ENCODE measurements at regions not wholly inside any gene's neighbourhood (a gene's known extent, or its start where the extent isn't known, plus 50 kb on each side); places are given as distances from the start of the nearest gene placed in this dataset.
A peak's percentile ranks its signal among the peaks of the same experiment; 100 is the strongest.

DNA sequence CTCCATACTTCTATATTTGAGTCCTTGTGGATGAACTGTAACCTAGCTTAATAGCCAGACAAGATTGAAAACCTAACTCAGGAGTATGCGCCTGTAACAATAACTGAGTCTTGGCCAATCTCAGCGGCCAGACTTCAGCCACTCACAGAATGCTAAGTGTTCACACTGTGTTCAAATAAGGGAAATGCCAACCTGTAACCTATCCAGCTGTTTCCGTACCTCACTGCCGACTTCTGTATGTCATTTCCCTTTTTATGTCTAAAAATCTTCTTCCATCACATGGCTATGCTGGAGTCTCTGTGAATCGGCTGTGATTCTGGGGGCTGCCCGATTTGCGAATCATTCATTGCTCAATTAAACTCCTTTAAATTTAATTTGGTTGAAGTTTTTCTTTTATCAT lies 169.2 kb downstream of the NFKBIZ start:
- H3K27ac Mint-ChIP-seq = no peak overlapping the region
- H3K4me3 Mint-ChIP-seq = no peak overlapping the region
- peaks cover 9 to 14% of the 10 kb centered on the region in 2 donors for H3K27me3 Mint-ChIP-seq
- no peaks in the 10 kb centered on the region for H3K36me3 Mint-ChIP-seq (ENCODE audit: insufficient read depth)
- ATAC-seq (replicated peaks) (peak; percentile 36), DNase-seq (no peak)
- H3K9me3 Mint-ChIP-seq = no peaks in the 10 kb centered on the region
- H3K4me1 Mint-ChIP-seq (ENCODE audit: low read depth in 2 of 2) = no peaks in the 10 kb centered on the region

DNA sequence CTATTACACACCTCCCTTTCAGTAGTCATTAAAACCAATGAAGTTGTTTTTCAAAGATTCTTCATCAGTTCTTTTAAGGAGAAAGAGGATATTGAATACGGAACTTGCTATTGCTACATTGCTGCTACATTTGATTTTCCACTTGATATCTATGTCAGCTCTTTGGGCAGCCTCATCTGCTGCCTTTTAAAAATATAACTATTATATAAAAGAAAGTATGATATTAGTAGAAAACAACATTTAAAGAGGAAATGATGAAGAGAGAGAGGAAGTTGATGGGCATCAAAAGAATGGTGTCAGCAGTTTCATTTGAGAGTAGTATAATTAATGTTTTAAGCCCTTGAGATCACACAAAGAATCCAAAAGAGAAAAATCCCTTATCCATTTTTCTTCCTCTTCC lies 171.4 kb downstream of the NFKBIZ start:
- Mint-ChIP-seq H3K9me3 (no peaks in the 10 kb centered on the region), H3K4me3 (no peak overlapping the region), H3K36me3 (ENCODE audit: insufficient read depth) (peaks cover 2% of the 10 kb centered on the region), H3K27me3 (peaks cover 9 to 14% of the 10 kb centered on the region in 2 donors), H3K27ac (no peak overlapping the region), H3K4me1 (ENCODE audit: low read depth in 2 of 2) (no peaks in the 10 kb centered on the region)
- no peak for ATAC-seq (replicated peaks)
- no peak for DNase-seq

DNA sequence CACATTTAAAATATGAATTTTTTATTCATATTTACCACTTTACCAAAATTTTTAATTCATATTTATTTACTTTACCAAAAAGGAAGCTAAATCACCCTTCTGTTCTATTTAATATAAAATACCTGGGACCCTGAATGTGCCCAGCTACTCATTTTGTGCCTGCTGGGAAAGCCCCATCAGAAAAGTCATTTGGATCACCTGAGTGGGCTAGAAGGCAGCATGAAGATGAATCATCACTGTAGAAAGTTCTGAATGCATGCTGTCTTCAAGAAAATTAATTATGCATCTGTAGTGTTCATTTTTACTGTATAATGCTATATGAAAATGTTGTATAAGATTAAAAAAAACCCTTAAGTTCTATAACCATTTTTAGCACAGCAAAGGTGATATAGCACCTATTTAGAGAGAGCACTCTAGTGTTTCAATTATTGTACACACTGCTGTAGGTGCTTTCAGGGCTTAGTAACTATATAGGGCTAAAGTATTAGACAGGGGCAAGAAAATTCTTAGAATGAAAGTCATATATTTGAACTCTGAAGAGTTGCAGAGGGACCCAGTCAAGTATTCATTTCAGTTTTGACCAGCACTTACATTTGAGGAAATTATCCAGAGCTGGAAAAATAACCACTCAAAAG lies 175.1 kb downstream of the NFKBIZ start:
- Mint-ChIP-seq H3K27ac (no peak overlapping the region), H3K4me3 (no peak overlapping the region), H3K9me3 (no peaks in the 10 kb centered on the region), H3K4me1 (ENCODE audit: low read depth in 2 of 2) (no peaks in the 10 kb centered on the region), H3K36me3 (ENCODE audit: insufficient read depth) (peaks cover 3% of the 10 kb centered on the region), H3K27me3 (peaks cover 9 to 12% of the 10 kb centered on the region in 2 donors)
- ATAC-seq (replicated peaks) (no peak), DNase-seq (no peak)

DNA sequence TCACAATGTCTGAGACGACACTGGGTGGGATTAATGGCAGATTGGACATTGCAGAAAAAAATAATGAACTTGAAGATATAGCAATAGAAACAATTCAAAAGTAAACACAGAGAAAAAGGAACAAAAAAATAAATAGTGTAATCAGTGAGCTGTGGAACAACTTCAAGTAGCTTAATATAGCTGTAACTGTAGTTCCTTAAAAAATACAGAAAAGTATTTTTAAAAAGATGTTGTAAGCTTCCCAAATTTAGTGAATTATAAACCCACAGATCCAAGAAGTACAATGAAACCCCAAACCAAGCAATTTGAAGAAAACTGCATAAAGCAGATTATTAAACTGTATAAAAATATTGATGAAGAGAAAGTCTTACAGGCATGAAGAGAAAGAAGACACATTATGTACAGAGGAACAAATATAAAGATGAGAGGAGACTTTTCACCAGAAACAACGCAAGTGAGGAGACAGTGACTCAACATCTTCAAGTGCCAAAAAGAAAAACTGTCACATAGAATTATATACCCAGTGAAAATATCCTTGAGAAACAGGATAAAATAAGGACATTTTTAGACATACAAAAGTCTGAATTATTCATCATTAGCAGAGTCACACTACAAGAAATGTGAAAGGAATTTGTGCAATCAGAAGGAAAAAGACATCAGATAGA lies 176.4 kb downstream of the NFKBIZ start:
- H3K27ac Mint-ChIP-seq = no peak overlapping the region
- no peak for ATAC-seq (replicated peaks)

GRCh38 chr3:102026656-102027055 lies 177.3 kb downstream of the NFKBIZ start:
- no peak overlapping the region for H3K27ac Mint-ChIP-seq
- no peaks in the 10 kb centered on the region for H3K27me3 Mint-ChIP-seq
- ATAC-seq (replicated peaks) = no peak
- H3K9me3 Mint-ChIP-seq = no peaks in the 10 kb centered on the region
- H3K4me1 Mint-ChIP-seq (ENCODE audit: low read depth in 2 of 2) = no peaks in the 10 kb centered on the region
- no peak for DNase-seq
- no peak overlapping the region for H3K4me3 Mint-ChIP-seq
- H3K36me3 Mint-ChIP-seq (ENCODE audit: insufficient read depth) = peaks cover 3% of the 10 kb centered on the region

More for the DNA sequence above, 176.4 kb downstream of the NFKBIZ start:
- DNase-seq = no peak
- no peaks in the 10 kb centered on the region for H3K4me1 Mint-ChIP-seq (ENCODE audit: low read depth in 2 of 2)
- H3K4me3 Mint-ChIP-seq = no peak overlapping the region
- no peaks in the 10 kb centered on the region for H3K9me3 Mint-ChIP-seq
- no peaks in the 10 kb centered on the region for H3K27me3 Mint-ChIP-seq
- peaks cover 3% of the 10 kb centered on the region for H3K36me3 Mint-ChIP-seq (ENCODE audit: insufficient read depth)

GRCh38 chr3:102030661-102031060 lies 181.3 kb downstream of the NFKBIZ start:
- H3K4me3 Mint-ChIP-seq = no peak overlapping the region
- H3K27me3 Mint-ChIP-seq = no peaks in the 10 kb centered on the region
- no peak for DNase-seq
- no peaks in the 10 kb centered on the region for H3K9me3 Mint-ChIP-seq
- no peaks in the 10 kb centered on the region for H3K4me1 Mint-ChIP-seq (ENCODE audit: low read depth in 2 of 2)
- no peak for ATAC-seq (replicated peaks)
- H3K36me3 Mint-ChIP-seq (ENCODE audit: insufficient read depth) = peaks cover 2% of the 10 kb centered on the region
- H3K27ac Mint-ChIP-seq = no peak overlapping the region

DNA sequence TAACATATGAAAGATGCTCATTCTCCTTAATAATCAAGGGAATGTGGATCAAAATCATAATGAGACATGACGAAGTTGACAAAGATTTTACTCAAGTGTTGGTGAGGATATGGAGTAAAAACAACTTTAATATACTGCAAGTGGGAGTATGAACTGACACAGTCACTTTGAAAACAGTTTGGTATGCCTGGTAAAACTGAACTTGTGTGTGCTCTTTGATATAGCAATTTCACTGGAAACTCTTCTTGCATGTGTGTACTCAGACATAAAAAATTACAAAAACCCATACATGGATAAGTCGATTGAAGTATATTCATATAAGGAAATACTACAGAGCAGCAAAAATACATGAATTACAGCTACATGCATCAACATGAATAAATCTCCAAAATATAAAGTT lies 182.5 kb downstream of the NFKBIZ start:
- no peaks in the 10 kb centered on the region for H3K4me1 Mint-ChIP-seq (ENCODE audit: low read depth in 2 of 2)
- H3K36me3 Mint-ChIP-seq (ENCODE audit: insufficient read depth) = no peaks in the 10 kb centered on the region
- DNase-seq (no peak), ATAC-seq (replicated peaks) (no peak)
- no peak overlapping the region for H3K27ac Mint-ChIP-seq
- H3K4me3 Mint-ChIP-seq = no peak overlapping the region
- no peaks in the 10 kb centered on the region for H3K9me3 Mint-ChIP-seq
- no peaks in the 10 kb centered on the region for H3K27me3 Mint-ChIP-seq

DNA sequence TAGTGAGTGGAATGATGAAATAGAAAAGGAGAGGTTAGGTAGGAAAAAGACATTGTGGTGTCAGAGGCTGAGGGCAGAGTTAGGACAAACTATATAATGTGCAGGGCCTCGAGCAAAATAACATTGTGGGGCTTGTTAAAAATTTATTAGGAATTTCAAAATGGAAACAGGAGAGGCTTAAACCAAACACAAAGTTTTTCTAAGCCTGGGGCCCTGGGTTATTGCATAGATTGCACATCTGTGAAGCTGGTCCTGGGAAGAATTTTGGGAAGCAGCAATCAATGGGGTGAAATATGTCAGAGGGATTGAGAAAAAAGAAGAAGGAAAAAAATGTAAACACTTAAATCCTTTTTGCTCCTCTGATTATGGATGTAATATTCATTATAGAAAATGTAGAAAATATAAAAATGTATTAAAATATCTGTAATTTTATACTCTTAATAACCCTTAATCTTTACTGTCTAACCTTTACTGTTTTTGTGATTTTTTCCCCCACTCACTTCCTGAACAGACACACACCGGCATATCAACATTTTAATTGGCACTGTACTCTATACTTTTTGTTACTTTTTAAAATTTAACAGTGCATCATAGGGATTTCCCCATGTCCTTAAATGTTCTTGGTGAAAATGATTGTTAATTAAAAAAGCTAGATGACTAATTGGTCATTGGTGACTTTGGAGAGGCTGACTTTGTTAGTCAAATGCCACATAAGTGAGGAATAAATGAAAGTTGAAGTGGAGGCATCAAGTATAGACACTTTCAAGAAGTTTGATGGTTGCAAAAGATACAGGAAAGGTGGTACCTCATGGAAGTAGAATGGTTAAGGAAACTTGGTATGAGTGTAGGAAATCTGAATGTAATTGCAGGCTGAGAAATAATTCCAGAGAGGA lies 183.4 kb downstream of the NFKBIZ start:
- no peak for ATAC-seq (replicated peaks)
- H3K27me3 Mint-ChIP-seq = no peaks in the 10 kb centered on the region
- H3K9me3 Mint-ChIP-seq = no peaks in the 10 kb centered on the region
- H3K4me1 Mint-ChIP-seq (ENCODE audit: low read depth in 2 of 2) = no peaks in the 10 kb centered on the region
- H3K27ac Mint-ChIP-seq = no peak overlapping the region
- H3K36me3 Mint-ChIP-seq (ENCODE audit: insufficient read depth) = no peaks in the 10 kb centered on the region
- H3K4me3 Mint-ChIP-seq = no peak overlapping the region
- no peak for DNase-seq

- ATAC-seq (replicated peaks) (no peak), DNase-seq (no peak)
- H3K4me3 Mint-ChIP-seq = no peak overlapping the region
- H3K9me3 Mint-ChIP-seq = no peaks in the 10 kb centered on the region
- H3K36me3 Mint-ChIP-seq (ENCODE audit: insufficient read depth) = peaks cover 2% of the 10 kb centered on the region
- peaks cover 0 to 9% of the 10 kb centered on the region in 2 donors for H3K27me3 Mint-ChIP-seq
- H3K4me1 Mint-ChIP-seq (ENCODE audit: low read depth in 2 of 2) = no peaks in the 10 kb centered on the region
- H3K27ac Mint-ChIP-seq = no peak overlapping the region
Observed at GRCh38 chr3:102034639-102035451, 185.5 kb downstream of the NFKBIZ start.

- Mint-ChIP-seq H3K4me1 (ENCODE audit: low read depth in 2 of 2) (no peaks in the 10 kb centered on the region), H3K4me3 (no peak overlapping the region), H3K27me3 (peaks cover 0 to 11% of the 10 kb centered on the region in 2 donors), H3K27ac (no peak overlapping the region), H3K9me3 (no peaks in the 10 kb centered on the region), H3K36me3 (ENCODE audit: insufficient read depth) (peaks cover 2% of the 10 kb centered on the region)
- DNase-seq (no peak), ATAC-seq (replicated peaks) (no peak)
Observed at GRCh38 chr3:102036017-102036416, 186.7 kb downstream of the NFKBIZ start.

DNA sequence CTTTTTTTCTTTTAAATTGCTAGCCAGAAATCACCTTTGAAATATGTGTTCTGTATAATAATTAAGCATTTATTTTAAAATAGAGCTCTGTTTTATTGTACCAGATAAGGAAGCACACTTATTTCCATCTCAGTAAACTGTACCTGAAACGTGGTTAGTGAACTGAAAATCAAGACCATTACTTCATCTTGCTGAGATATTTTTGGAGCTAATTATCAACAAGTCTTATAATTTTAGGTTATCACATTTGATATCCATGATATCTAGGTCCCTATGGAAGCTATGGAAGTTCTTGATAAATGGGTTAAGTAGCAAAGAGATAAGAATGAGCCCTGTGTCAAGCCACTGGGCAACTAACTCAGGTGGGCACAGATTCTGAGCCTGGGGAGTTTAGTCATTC lies 187.2 kb downstream of the NFKBIZ start:
- no peak for ATAC-seq (replicated peaks)
- Mint-ChIP-seq H3K4me3 (no peak overlapping the region), H3K27me3 (peaks cover 0 to 15% of the 10 kb centered on the region in 2 donors), H3K36me3 (ENCODE audit: insufficient read depth) (peaks cover 2% of the 10 kb centered on the region), H3K27ac (no peak overlapping the region), H3K4me1 (ENCODE audit: low read depth in 2 of 2) (no peaks in the 10 kb centered on the region), H3K9me3 (no peaks in the 10 kb centered on the region)
- no peak for DNase-seq

- H3K36me3 Mint-ChIP-seq (ENCODE audit: insufficient read depth) = peaks cover 2% of the 10 kb centered on the region
- peaks cover 0 to 16% of the 10 kb centered on the region in 2 donors for H3K27me3 Mint-ChIP-seq
- no peak overlapping the region for H3K27ac Mint-ChIP-seq
- no peak overlapping the region for H3K4me3 Mint-ChIP-seq
- ATAC-seq (replicated peaks) = no peak
- no peaks in the 10 kb centered on the region for H3K9me3 Mint-ChIP-seq
- no peaks in the 10 kb centered on the region for H3K4me1 Mint-ChIP-seq (ENCODE audit: low read depth in 2 of 2)
- DNase-seq = no peak
Observed at GRCh38 chr3:102037209-102037608, 187.9 kb downstream of the NFKBIZ start.

- H3K4me1 Mint-ChIP-seq (ENCODE audit: low read depth in 2 of 2) = no peaks in the 10 kb centered on the region
Observed at GRCh38 chr3:102037791-102038190, 188.5 kb downstream of the NFKBIZ start.

More at GRCh38 chr3:102037791-102038190, 188.5 kb downstream of the NFKBIZ start:
- H3K4me3 Mint-ChIP-seq = no peak overlapping the region
- peaks cover 2% of the 10 kb centered on the region for H3K36me3 Mint-ChIP-seq (ENCODE audit: insufficient read depth)
- H3K27ac Mint-ChIP-seq = no peak overlapping the region
- no peak for ATAC-seq (replicated peaks)
- no peak for DNase-seq
- H3K9me3 Mint-ChIP-seq = no peaks in the 10 kb centered on the region
- peaks cover 0 to 16% of the 10 kb centered on the region in 2 donors for H3K27me3 Mint-ChIP-seq
